ENCODE measurements at regions not wholly inside any gene's neighbourhood (a gene's known extent, or its start where the extent isn't known, plus 50 kb on each side); places are given as distances from the start of the nearest gene placed in this dataset.

DNA sequence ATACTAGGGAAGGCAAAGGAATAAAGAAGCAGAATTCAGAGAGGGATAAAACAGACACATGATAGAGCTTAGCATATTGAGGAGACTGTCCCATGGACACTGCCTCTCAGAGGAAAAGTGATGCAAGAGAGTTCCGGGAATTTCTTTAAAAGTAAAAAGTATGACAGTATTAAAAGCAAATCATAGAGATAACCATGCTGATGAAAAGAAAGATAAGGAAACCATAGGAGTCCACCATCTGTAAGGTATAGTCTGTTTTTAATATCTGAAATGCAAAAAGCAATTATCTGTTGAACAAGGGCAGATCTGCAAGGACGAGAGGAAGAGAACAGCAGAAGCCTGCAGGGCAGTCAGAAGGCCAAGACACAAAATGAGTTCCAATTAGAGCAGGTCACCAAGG, 495.9 kb upstream of the GOLIM4 start:
- peak; percentile 15 for DNase-seq (ENCODE audit: low spot score)

DNA sequence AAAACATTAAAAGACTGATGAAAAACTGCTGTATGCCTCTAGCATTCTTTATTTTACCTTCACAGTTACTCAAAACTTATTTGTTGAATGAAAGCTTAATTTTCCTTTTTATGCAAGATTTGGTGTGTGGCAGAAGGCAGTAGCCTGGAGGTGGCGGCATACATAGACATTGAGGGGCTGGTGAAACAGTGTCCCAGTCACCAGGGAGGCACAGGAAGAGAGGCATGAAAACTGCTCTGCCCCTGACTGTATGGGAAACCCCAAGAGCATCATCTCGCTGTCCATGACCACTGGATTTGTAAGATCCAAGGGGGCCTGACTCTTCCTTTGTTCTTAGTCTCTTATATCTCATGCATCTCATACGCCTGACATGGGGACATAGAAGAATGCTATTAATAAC, 493.7 kb upstream of the GOLIM4 start:
- DNase-seq (ENCODE audit: low spot score): no peak

DNA sequence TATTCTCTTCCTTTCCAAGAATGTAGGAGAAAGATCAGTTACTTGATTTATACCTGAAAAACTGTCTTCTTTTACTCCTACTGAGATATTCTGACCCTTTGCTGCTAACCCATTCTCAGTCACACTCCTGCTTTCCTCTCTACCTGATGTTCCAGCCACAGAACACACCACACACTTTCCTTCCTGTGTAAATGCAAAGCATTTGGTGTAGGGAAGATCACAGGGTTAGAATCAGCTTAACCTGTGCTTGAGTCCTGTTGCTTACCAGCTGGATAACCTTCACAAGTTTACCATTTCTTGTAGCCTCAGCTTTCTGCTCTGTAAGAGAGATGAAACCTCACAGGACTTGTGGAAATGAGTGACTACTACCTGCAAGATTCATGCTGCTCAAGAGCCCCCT, 489.8 kb upstream of the GOLIM4 start:
- DNase-seq (ENCODE audit: low spot score): no peak

DNA sequence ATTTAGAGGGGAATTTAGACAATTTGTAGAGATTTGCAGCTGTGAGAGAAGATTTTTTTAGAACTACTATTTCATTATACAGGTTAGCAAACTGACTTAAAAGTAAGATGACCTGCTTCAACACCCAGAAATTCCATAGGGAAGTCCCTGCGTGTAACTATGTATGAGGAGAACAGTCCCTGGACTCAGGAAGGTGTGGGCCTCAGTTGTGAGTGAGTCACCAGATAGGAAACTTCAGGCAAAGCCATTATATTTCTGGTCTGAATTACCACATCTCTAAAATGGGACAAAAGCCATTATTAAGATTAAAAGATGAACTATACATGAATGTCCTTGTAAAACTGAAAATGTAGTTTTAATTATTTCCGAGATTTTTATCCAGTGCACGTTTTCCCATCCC, 488.3 kb upstream of the GOLIM4 start:
- DNase-seq (ENCODE audit: low spot score): no peak

DNA sequence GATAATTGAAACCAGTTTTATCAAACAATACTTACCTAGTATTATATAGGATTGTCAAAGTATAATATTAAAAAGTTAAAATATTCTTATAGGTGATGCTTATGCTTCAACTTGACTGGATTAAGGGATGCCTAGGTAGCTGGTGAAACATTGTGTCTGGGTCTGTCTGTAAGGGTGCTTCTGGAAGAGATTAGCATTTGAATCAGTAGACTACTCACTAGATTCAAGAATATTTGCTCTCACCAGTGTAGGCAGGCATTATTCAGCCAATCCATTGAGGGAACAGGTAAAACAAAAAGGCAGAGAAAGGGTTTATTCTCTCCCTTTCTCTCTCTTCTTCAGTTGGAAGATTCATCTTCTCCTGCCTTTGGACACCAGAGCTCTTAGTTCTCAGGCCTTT, 486.8 kb upstream of the GOLIM4 start:
- DNase-seq (ENCODE audit: low spot score): no peak

DNA sequence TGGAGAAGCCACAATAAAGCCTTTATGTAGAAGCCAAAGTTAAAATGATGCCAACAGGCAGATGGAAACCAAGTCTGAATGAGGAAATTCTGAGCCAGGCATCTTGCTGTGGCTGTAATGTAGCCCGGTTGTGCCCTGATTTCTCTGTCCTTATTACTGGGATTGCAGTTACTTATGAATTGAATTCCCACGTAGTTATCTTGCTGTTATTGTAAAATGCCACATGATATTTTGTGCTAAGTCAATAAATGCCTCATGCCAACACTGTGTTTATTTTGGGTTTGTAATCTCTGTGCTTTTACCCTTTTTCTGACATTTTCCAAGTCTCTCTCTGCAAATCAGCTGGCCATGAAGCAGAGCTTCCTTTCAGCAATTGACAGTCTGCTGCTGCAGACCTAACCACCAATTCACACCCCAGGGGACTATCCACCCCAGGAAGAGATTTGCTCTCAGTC, 486.1 kb upstream of the GOLIM4 start:
- DNase-seq (ENCODE audit: low spot score): no peak

DNA sequence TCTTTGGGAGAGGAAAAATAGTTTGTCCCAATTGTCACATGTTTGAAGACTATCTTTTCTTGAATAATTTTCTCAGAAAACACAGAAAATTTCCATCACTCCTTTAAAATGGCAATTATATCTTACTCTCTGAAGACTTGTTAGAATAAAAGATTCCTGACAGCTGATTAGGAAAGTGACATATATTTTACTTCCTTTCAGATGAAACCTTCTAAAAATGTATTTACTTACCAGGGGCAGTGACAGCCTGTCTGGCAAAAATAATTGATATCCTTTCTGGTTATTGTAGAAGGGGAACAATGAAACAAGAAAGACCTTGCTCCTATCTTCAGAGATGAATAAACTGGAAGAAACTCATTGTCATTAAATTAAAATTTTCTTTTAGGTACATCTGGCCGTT, 483.3 kb upstream of the GOLIM4 start:
- DNase-seq (ENCODE audit: low spot score): no peak

DNA sequence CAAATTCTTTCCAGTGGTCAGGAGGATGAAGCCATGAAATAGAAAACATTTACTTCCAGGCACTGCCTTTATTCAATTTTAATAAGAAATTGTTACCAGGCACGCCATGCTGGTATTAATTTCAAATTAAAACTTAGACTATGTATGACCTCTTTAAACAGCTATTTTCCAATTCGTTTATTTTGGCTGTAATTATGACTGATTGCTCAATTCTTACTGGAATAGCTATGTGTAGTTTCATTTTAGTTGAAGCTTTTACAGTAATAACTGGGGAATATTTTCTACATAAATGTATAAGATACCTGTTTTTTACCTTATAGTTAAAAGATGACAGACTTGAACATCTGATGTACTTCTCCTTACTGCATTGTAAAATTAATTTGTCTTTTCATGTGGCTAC, 480.0 kb upstream of the GOLIM4 start:
- DNase-seq (ENCODE audit: low spot score): no peak

DNA sequence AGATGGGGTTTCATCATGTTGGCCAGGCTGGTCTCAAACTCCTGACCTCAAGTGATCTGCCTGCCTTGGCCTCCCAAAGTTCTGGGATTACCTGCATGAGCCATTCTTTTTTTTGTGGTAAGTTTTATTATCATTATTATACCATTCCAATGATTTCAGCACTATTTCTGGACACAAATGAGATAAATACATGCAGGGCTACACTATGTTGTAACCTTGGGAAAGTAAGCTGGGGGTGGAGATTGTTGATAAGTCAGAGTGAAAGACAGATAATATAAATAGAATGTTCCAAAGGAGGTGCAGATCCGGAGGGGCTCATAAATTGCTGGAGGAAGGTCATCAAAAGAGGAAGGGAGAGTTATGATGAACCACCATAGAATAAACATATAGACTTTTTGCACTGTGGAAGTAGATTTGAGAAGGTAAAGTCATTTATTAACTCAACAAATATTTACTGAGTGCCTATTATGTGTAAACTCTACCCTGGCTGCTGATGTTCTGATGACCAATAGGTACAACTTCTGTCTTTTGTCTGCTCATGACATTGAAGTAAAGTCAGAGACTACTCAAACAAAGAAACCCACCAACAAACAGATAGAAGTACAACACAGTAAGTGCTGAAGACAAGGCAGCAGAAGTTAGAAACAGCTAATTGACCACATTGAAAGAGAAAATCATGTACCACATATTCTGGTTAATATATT, 478.9 kb upstream of the GOLIM4 start:
- no peak for DNase-seq (ENCODE audit: low spot score)

DNA sequence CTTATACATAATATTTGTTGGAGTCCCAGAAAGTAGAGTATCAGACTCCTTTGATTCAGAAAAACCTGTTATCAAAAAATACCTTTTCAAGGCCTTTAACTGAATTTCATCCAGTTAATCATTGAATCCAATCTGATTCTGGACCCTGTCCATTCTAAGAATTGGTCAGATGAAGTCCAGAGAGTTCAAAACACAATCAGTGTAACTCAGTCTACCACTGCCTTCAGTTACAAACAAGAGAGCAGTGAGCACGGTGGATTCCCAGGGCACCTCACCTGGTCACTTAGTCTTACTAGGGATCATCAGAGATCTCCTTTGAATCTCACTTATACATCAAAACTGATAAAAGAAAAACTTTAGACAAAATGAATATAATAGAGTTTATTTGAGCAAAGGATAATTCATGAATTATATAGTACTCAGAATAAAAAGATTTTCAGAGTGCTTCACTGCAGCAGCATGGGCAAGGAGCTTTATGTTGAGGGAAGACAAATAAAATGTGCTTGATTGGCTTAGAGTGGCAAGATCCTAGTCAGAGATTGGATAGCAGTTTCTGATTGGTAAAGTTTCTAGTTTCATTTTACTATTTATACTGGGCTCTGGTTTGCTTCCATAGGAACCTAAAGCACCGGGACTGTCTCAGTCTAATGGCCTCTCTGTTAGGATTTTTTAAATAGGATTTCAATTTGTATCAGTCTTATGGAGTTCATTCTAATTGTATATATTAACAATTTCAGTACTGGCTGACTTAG, 474.9 kb upstream of the GOLIM4 start:
- DNase-seq (ENCODE audit: low spot score): no peak

DNA sequence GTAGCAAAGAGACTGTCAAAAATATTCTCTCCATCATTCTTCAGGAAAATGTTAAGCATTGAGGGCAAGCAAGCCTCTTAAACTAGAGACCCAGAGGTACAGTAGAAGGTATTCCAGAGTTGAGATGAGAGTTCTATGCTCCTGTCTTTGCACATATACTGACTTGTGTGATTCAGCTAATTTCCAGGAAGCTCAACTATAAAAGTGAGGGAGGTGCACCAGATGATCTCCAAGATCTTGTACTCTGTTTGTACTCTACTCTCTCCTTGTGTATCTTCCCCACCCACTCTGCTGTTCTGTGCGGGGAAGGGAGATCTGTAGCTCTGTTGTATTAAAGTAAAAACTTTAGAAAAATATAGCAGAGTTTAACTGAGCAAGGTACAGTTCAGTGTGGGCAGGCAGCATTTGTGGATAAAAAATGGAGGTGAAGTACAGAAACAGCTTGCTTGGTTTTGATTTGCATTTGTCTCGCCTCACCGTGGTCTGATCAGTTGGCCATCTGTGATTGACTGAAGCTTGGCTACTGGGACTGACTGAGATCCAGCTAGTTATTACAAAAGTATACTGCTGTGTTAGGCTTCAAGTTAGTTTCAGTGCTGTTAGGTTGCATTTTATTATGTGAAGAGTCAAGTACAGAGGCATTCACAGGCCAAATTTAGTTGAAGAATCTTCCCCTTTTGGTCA, 463.1 kb upstream of the GOLIM4 start:
- no peak for DNase-seq (ENCODE audit: low spot score)

DNA sequence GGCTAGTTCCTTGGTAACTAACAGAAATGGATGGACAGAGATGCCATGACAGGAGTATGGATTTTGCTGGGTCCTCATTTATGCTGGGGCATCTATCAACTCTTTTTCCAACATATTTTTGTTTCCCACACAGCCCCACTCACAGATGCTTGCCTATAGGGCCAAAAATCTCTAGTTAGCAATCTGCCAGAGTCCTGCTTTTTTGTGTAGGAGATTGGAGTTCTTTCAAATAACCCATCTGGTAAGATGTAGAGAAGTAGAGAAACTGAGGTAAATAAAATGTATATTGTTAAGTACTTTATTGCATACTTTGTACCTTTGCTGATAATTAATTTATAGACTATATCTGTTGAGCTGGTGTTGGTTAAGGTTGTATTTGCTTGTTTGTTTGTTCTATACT, 456.5 kb upstream of the GOLIM4 start:
- no peak for DNase-seq (ENCODE audit: low spot score)

DNA sequence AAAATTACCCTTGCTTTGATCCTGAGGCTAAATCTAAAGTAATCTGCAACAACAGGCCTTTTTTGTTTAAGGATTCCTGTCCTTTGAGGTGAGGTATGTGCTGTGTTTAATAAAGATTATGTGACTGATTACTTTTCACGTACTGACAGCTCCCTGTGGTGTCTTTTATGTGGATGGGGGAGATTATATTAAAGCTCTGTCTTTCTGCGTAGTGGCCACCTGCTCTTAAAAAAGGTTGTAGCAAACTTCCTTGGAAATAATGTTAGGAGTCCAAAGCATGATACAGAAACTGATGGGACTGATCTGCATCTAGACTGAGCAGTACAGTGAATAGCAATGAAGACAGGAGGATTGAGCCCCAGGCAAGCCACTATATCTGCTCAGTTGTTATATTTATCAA, 453.0 kb upstream of the GOLIM4 start:
- peak; percentile 12 for DNase-seq (ENCODE audit: low spot score)

DNA sequence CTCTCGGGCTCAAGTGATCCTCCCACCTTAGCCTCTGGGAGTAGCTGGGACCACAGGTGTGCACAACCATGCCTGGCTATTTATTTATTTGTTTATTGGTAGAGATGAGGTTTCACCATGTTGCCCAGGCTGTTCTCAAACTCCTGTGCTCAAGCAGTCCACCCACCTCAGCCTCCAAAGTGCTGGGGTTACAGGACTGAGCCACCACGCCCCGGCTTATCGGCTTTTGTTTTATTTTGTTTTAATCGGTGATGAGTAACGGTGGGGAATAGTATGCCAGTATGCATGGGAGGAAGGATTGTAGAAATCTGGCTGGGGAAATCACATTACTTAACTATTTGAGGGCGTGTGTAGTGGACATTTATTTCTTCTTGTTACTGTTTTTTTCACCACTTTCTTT, 451.0 kb upstream of the GOLIM4 start:
- DNase-seq (ENCODE audit: low spot score): no peak

DNA sequence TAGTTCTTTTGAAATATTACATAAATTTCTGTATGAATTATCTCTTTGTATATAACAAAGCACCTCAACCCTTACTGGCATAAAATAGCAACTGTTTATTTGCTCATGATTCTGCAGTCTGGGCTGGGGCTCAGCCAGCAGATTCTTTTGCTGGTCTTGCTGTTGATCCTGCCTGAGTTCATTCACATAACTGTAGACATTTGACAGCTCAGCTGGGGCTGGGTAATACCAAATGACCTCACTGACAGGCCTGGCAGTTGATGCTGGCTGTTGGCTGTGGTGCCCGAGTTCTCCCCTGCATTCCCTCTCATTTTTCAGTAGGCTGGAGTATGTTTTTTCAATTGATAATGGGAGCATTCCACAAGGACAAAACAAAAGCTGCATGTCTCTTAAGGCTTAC, 449.9 kb upstream of the GOLIM4 start:
- DNase-seq (ENCODE audit: low spot score): no peak

DNA sequence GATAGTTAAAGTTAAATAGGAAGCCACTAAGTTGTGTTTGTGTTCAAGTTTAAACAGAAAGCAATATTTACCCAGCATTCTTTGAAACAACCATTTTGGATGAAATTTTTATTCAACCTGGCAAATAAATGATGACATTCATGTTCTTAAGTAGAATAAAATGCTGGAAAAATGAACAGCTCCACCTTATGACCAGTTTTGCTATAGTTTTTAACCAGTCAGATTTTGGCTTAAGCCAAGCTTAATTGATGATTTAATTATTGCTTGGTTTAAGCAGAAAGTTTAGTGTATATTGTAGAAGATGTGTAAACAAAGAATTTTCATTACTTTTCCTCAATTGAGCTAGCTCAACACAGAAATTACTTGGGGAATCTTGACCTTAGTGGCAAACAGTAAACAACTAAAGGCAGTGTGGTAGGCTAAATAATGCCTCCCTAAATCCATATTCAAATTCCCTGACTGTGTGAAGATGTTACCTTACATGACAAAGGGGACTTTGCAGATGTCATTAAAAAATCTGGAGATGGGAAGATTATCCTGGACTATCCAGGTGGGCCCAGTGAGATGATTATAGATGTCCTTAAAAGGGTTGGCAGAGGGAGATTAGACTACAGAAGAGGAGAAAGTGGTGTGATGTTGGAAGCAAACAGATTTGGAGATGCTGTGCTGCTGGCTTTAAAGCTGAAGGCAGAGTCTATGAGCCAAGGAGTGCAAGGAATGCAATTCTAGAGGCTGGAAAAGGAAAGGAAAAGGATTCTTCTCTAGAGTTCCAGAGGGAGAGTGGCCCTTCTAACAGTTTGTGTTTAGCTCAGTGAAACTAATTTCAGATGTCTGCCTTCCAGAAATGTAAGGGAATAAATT, 448.6 kb upstream of the GOLIM4 start:
- DNase-seq (ENCODE audit: low spot score): no peak

DNA sequence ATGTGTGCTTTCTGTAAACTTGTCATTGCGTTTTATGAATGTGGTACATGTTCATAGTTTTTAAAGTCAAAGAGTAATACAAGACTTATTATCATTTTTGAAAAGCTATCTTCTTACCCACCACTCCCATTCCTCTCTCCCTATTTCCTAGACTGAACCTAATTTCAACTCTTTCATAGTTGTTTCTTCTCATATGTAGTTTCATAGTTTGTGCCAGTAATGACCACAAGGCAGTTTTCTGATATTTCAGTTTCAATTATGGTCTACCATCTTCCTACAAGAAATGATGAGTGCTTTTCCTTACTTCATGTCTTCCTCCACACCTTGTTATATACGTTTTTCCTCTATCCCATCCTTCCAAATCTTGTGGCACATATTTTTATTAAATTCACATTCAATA, 445.0 kb upstream of the GOLIM4 start:
- DNase-seq (ENCODE audit: low spot score): no peak

DNA sequence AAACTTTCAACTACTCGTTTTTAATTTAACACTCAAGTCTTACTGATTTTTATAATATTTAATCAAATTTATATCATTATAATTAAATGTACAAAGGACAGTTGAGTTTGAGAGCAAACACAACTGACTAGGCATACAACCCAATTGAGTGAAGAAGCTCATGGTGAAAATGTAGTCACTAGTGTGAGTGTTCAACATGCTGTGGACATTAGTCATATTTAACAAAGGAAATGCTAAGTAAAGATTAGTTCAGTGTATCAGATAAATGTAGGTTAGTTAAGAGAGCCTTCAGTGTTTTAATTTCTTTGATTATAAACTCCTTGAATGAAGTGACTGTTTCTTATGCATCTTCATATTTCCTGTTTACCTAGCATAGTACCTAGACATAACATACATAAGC, 444.2 kb upstream of the GOLIM4 start:
- no peak for DNase-seq (ENCODE audit: low spot score)

DNA sequence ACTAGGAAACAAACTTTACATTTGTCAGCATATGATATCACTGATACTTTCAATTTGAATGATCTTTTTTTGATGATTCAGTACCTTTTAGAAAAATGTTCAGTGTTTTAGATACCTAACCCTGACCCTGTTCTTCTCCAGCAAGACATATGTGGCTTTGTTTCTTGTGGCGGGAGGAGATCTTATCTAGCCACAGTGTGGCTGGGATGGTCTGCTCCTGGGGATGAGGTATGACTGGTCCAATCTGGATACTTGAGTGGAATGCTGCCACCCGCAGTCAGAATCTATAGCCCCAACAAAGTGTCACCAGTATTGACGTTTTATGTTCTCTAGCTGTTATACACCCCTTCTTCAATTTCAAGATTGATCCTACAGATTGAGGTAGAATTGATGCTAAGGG, 439.0 kb upstream of the GOLIM4 start:
- peak; percentile 69 for DNase-seq (ENCODE audit: low spot score)

DNA sequence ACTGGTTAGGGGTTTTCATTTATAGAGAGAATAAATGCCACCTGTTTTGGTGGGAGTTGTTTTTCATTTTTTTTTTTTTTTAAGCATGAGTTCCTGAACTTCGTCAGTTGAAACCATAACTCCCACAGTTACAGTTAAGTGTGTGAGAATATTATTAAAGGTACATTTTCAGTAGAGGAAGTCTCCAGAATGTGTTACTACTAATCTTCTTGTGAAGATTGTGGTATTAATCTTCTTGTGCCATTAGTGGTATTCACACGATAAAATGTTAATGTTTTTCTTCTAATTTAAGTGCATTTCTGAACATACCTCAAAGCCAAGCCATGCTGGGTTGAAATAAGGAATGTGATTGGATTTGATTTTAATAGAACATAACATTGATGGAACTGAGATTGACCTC, 437.9 kb upstream of the GOLIM4 start:
- no peak for DNase-seq (ENCODE audit: low spot score)

DNA sequence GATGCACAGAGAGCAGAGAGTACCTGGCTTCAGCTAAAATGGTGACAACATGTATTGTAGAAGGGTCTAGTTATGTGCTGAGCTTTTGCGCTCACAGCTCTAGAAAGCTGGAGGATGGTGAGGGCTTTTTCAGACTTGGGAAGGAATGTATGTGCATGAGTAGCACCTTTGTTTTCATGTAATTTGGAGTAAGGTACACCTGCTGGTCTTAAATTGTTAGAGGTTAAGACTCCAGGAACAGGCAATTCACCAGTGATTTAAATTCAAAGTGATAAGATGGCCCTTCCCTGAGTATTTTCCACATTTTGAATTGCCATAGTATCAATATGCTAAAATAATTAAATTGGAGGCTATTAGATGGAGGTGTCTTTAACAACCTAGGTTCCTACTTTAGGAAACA, 436.4 kb upstream of the GOLIM4 start:
- DNase-seq (ENCODE audit: low spot score): no peak

DNA sequence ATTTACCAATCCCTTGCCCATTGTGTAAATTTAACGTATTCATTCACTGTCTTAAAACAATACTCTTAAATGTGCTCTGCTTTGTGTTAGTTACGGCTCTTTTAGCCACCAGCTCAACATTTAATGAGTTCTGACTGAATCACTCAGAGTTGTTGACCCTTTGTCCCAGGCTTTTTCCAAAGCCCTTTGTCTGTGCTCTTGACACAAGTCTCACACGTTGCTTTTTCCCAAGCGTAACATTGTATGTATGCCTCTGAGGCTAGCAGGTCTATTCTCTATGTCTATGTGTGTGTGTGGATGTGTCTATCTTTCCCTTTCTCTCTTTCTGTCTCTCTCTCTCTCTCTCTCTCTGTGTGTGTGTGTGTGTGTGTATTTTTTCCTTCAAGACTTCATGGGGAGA, 435.4 kb upstream of the GOLIM4 start:
- DNase-seq (ENCODE audit: low spot score): no peak
